Osteocyte (in vitro differentiated cells): ENCODE measurements at regions not wholly inside any gene's neighbourhood (a gene's known extent, or its start where the extent isn't known, plus 50 kb on each side); places are given as distances from the start of the nearest gene placed in this dataset.
"Not testable (repeated sequence)": the region's sequence is repeated elsewhere in the genome, so short reads cannot be mapped to it uniquely, and the experiment has no call there.

ENCODE experiments used
- DNase-seq: peaks from one replicate; pipeline ENCODE4 v3.0.0; 2021; ENCODE audit warnings: mixed read lengths; ENCODE audit not compliant: unreplicated experiment; ENCODE audit errors: extremely low spot score
- H3K27ac Mint-ChIP-seq: one replicate; pipeline ENCODE4 v1.8.0; 2021; ENCODE audit warnings: mild to moderate bottlenecking, mixed read lengths; ENCODE audit not compliant: unreplicated experiment
- H3K27me3 Mint-ChIP-seq: one replicate; pipeline ENCODE4 v1.8.0; 2021; ENCODE audit warnings: mixed read lengths; ENCODE audit not compliant: unreplicated experiment
- H3K36me3 Mint-ChIP-seq: one replicate; pipeline ENCODE4 v1.8.0; 2021; ENCODE audit warnings: mixed read lengths; ENCODE audit not compliant: unreplicated experiment
- H3K4me1 Mint-ChIP-seq: one replicate; pipeline ENCODE4 v1.8.0; 2021; ENCODE audit warnings: mixed read lengths; ENCODE audit not compliant: unreplicated experiment
- H3K4me3 Mint-ChIP-seq: one replicate; pipeline ENCODE4 v1.8.0; 2021; ENCODE audit warnings: mild to moderate bottlenecking, moderate library complexity, mixed read lengths; ENCODE audit not compliant: unreplicated experiment
- H3K9me3 Mint-ChIP-seq: one replicate; pipeline ENCODE4 v1.8.0; 2021; ENCODE audit warnings: mixed read lengths; ENCODE audit not compliant: unreplicated experiment
- TF ChIP-seq, protein P1 (sequence below): fragments of 200-600 bp; sonication (generic); IDR thresholded peaks from 2 replicates; pipeline ENCODE4 v1.5.0; 2021; ENCODE audit warnings: antibody characterized with exemption, mild to moderate bottlenecking, moderate library complexity

DNA sequence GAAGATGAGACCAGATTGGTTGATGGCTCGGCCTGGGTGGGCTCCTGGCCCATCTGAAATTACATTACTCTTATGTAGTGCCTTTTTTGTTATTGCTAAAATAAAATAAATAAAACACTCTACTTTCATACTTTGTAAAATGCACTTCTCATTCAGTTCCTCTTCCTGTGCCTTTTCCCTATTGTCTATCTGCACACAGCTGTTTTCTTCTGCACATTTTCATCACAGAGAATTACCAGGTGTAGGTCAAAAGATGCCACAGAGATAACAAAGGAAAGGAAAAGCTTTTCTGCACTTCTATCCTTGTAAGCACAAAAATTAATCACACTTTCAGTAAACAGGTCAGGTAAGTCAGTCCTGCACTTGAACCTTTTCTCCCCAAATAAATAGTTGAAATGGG, 265.1 kb downstream of the BTG1 start:
- H3K4me1 Mint-ChIP-seq = no peaks in the 10 kb centered on the region

DNA sequence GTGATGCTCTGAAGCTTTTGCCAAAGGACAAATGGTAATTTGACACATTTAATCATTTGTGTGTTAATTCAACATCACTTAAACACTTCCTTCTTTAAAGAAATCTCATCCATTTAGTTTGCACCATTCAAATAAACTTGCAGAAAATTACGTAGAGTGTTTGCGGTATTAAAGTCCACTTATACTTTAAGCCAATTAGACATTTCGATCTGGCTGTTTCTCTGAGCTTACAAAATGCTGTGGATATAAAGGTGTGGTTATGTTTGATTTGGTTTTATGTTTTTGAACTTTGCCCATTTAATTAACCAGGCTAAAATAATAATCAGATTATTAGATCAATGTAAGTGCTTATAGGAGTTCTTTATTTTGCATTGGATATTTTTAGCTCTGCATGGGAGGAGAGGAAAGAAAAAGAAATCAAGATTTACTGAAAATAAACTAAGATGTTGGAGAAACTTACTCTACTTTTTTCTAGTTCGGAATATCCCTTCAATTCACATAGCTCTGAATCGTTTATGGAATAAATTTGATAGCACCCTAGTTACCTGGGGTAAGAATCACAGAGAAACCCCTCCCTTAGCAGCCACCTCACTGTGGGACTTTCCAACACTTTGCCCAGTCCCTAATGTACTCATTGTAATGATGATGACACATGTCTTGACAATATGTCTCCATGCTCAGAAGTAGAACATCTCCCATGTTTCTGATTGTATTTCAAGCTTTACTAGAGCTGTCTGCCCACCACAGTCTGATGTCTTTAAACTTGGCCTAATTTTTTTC, 268.0 kb downstream of the BTG1 start:
- Mint-ChIP-seq H3K9me3 (no peaks in the 10 kb centered on the region), H3K4me1 (peaks cover 12% of the 10 kb centered on the region), H3K4me3 (no peak overlapping the region), H3K27ac (no peak overlapping the region), H3K27me3 (no peaks in the 10 kb centered on the region), H3K36me3 (no peaks in the 10 kb centered on the region)
- TF ChIP-seq, protein P1, sequence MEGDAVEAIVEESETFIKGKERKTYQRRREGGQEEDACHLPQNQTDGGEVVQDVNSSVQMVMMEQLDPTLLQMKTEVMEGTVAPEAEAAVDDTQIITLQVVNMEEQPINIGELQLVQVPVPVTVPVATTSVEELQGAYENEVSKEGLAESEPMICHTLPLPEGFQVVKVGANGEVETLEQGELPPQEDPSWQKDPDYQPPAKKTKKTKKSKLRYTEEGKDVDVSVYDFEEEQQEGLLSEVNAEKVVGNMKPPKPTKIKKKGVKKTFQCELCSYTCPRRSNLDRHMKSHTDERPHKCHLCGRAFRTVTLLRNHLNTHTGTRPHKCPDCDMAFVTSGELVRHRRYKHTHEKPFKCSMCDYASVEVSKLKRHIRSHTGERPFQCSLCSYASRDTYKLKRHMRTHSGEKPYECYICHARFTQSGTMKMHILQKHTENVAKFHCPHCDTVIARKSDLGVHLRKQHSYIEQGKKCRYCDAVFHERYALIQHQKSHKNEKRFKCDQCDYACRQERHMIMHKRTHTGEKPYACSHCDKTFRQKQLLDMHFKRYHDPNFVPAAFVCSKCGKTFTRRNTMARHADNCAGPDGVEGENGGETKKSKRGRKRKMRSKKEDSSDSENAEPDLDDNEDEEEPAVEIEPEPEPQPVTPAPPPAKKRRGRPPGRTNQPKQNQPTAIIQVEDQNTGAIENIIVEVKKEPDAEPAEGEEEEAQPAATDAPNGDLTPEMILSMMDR = no peak
- no peak for DNase-seq

More for the DNA sequence above, 265.1 kb downstream of the BTG1 start:
- Mint-ChIP-seq H3K9me3 (no peaks in the 10 kb centered on the region), H3K27me3 (no peaks in the 10 kb centered on the region), H3K27ac (no peak overlapping the region), H3K36me3 (no peaks in the 10 kb centered on the region), H3K4me3 (no peak overlapping the region)
- DNase-seq = no peak
- TF ChIP-seq, protein P1 = no peak

DNA sequence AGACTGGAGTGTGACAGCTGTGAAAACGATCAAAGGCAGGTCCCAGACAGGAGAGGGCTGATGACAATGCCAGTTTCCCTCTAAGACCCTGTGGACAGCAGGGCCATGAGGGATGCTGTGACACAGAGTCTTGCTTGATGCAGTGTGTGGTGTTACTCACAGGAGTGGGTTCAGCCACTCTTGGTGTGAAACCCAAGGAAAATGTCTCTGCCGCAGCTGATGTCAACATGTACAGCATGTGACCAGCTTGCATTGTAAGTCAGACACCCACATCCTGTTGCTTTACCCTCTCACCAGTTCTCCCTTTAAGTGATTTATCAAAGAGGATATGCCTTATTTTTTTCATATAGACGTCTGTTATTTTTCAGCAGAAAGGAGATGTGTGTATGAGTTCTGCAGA, 268.6 kb downstream of the BTG1 start:
- Mint-ChIP-seq H3K27me3 (no peaks in the 10 kb centered on the region), H3K36me3 (no peaks in the 10 kb centered on the region), H3K4me3 (no peak overlapping the region), H3K4me1 (peaks cover 12% of the 10 kb centered on the region), H3K27ac (no peak overlapping the region), H3K9me3 (no peaks in the 10 kb centered on the region)
- TF ChIP-seq, protein P1 = no peak
- DNase-seq = no peak

DNA sequence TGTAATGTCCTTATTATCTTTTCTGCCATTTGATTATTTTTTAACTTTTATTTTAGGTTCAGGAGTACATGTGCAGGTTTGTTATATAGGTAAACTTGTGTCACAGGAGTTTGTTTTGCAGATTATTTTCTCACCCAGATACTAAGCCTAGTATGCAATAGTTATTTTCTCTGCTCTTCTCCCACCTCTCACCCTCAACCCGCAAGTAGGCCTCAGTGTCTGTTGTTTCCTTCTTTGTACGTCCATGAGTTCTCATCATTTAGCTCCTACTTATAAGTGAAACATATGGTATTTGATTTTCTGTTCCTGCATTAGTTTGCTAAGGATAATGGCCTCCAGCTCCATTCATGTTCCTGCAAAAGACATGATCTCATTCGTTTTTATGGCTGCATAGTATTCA, 270.0 kb downstream of the BTG1 start:
- not testable (repeated sequence) for H3K36me3 Mint-ChIP-seq, H3K9me3 Mint-ChIP-seq, DNase-seq, H3K4me3 Mint-ChIP-seq, H3K27me3 Mint-ChIP-seq, H3K27ac Mint-ChIP-seq
- peaks cover 12% of the 10 kb centered on the region for H3K4me1 Mint-ChIP-seq

DNA sequence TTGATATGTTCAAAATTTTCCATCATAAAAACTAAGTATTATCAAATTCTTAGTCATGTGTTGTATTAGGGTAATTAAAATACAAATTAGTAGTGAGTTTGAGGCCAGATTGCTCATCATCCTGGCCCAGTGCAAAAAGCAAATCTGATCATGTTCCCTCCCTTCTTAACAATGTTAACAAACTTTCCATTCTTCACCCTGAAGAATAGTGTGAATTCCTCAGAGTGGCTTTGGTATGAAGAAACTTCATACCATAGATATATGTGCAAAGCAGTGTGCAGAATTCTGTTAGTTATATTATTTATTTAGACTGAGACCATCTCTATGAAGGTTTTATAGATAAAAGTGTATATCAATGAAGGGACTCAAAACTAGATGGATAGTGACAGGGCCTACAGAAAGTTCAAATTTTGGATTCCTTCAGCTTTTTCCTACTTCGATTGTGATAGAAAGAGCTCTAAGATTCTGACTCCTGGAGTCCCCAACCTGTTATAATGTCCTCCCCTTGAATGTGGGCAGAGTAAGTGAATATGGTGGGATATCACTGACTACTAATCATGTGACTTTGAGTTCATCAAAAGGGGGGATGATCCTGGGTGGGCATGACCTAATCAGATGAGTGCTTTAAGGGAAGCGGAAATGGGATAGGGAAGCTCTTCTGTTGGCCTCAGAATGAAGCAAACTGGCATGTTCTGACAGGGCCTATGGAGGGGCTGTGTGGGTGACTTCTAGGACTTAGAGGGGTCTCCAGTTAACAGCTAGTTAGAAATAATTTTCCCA, 271.4 kb downstream of the BTG1 start:
- H3K4me3 Mint-ChIP-seq = no peak overlapping the region
- no peaks in the 10 kb centered on the region for H3K9me3 Mint-ChIP-seq
- no peak overlapping the region for H3K27ac Mint-ChIP-seq
- DNase-seq = no peak
- H3K27me3 Mint-ChIP-seq = no peaks in the 10 kb centered on the region
- H3K36me3 Mint-ChIP-seq = no peaks in the 10 kb centered on the region
- peaks cover 12% of the 10 kb centered on the region for H3K4me1 Mint-ChIP-seq
- TF ChIP-seq, protein P1 = no peak
